GM19452 (cell line): ENCODE measurements at regions not wholly inside any gene's neighbourhood (a gene's known extent, or its start where the extent isn't known, plus 50 kb on each side); places are given as distances from the start of the nearest gene placed in this dataset.
A peak's percentile ranks its signal among the peaks of the same experiment; 100 is the strongest.

ENCODE experiments used
- ATAC-seq: cut with Tn5 transposase; IDR thresholded peaks from one replicate; pipeline ENCODE4 v1.9.1; 2021; ENCODE audit not compliant: unreplicated experiment

GRCh38 chr10:60666221-60666620 is 112.1 kb upstream of the CDK1 start:
- no peak for ATAC-seq

- no peak for ATAC-seq
These were observed 113.4 kb upstream of the CDK1 start for GRCh38 chr10:60664859-60665258.

GRCh38 chr10:60663850-60664249 is 114.4 kb upstream of the CDK1 start:
- ATAC-seq: no peak

GRCh38 chr10:60662917-60663614 is 115.2 kb upstream of the CDK1 start:
- no peak for ATAC-seq

- no peak for ATAC-seq
These were observed 116.6 kb upstream of the CDK1 start for GRCh38 chr10:60661637-60662036.

- no peak for ATAC-seq
These were observed 117.7 kb upstream of the CDK1 start for GRCh38 chr10:60660625-60661024.

GRCh38 chr10:60654813-60655464 is 123.3 kb upstream of the CDK1 start:
- ATAC-seq: no peak

- peak; percentile 94 for ATAC-seq
These were observed 125.7 kb upstream of the CDK1 start for GRCh38 chr10:60652628-60653027.

- no peak for ATAC-seq
These were observed 127.9 kb upstream of the CDK1 start for GRCh38 chr10:60650378-60650800.

GRCh38 chr10:60649485-60650377 is 128.5 kb upstream of the CDK1 start:
- no peak for ATAC-seq

GRCh38 chr10:60648761-60649160 is 129.5 kb upstream of the CDK1 start:
- ATAC-seq: no peak

GRCh38 chr10:60646966-60647796 is 131.1 kb upstream of the CDK1 start:
- no peak for ATAC-seq

- no peak for ATAC-seq
These were observed 132.3 kb upstream of the CDK1 start for GRCh38 chr10:60645980-60646379.

GRCh38 chr10:60644436-60645130 is 133.7 kb upstream of the CDK1 start:
- no peak for ATAC-seq

- no peak for ATAC-seq
These were observed 134.4 kb upstream of the CDK1 start for GRCh38 chr10:60643874-60644273.

- ATAC-seq: no peak
These were observed 148.9 kb upstream of the CDK1 start for GRCh38 chr10:60629332-60629731.

- ATAC-seq: no peak
These were observed 150.2 kb upstream of the CDK1 start for GRCh38 chr10:60627778-60628748.

- ATAC-seq: no peak
These were observed 152.2 kb upstream of the CDK1 start for GRCh38 chr10:60626037-60626436.

- no peak for ATAC-seq
These were observed 154.7 kb upstream of the CDK1 start for GRCh38 chr10:60623627-60624026.
